ENCODE measurements at regions not wholly inside any gene's neighbourhood (a gene's known extent, or its start where the extent isn't known, plus 50 kb on each side); places are given as distances from the start of the nearest gene placed in this dataset.

GRCh38 chr3:34956511-34956910, 682.8 kb upstream of the ARPP21 start:
- Histone ChIP-seq H3K4me3 (ENCODE audit: low read depth, low read length) (no peak overlapping the region), H3K27me3 (ENCODE audit: control insufficient read depth, insufficient read depth, low read length) (no peaks in the 10 kb centered on the region), H3K36me3 (ENCODE audit: control insufficient read depth, insufficient read depth, low read length) (no peaks in the 10 kb centered on the region)
- DNase-seq (ENCODE audit: low read depth), result no peak
- TF ChIP-seq, protein P1, sequence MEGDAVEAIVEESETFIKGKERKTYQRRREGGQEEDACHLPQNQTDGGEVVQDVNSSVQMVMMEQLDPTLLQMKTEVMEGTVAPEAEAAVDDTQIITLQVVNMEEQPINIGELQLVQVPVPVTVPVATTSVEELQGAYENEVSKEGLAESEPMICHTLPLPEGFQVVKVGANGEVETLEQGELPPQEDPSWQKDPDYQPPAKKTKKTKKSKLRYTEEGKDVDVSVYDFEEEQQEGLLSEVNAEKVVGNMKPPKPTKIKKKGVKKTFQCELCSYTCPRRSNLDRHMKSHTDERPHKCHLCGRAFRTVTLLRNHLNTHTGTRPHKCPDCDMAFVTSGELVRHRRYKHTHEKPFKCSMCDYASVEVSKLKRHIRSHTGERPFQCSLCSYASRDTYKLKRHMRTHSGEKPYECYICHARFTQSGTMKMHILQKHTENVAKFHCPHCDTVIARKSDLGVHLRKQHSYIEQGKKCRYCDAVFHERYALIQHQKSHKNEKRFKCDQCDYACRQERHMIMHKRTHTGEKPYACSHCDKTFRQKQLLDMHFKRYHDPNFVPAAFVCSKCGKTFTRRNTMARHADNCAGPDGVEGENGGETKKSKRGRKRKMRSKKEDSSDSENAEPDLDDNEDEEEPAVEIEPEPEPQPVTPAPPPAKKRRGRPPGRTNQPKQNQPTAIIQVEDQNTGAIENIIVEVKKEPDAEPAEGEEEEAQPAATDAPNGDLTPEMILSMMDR (IDR thresholded peaks at IDR 0.05; ENCODE audit: insufficient read depth, low read depth, low read length), result no peak
- ChIA-PET POLR2A (no interaction called here), CTCF (no interaction called here)

GRCh38 chr3:34957677-34958076, 681.6 kb upstream of the ARPP21 start:
- H3K36me3 ChIP-seq (ENCODE audit: control insufficient read depth, insufficient read depth, low read length), result no peaks in the 10 kb centered on the region
- CTCF ChIA-PET, result no interaction called here
- TF ChIP-seq, protein P1 (IDR thresholded peaks at IDR 0.05; ENCODE audit: insufficient read depth, low read depth, low read length), result no peak
- DNase-seq (ENCODE audit: low read depth), result no peak
- H3K27me3 ChIP-seq (ENCODE audit: control insufficient read depth, insufficient read depth, low read length), result no peaks in the 10 kb centered on the region
- H3K4me3 ChIP-seq (ENCODE audit: low read depth, low read length), result no peak overlapping the region
- POLR2A ChIA-PET, result no interaction called here

GRCh38 chr3:34969513-34969912, 669.8 kb upstream of the ARPP21 start:
- CTCF ChIA-PET, result no interaction called here
- POLR2A ChIA-PET, result no interaction called here
- DNase-seq (ENCODE audit: low read depth), result no peak
- no peak overlapping the region for H3K4me3 ChIP-seq (ENCODE audit: low read depth, low read length)
- H3K36me3 ChIP-seq (ENCODE audit: control insufficient read depth, insufficient read depth, low read length), result no peaks in the 10 kb centered on the region
- no peaks in the 10 kb centered on the region for H3K27me3 ChIP-seq (ENCODE audit: control insufficient read depth, insufficient read depth, low read length)
- TF ChIP-seq, protein P1 (IDR thresholded peaks at IDR 0.05; ENCODE audit: insufficient read depth, low read depth, low read length), result no peak

GRCh38 chr3:34972481-34972880, 666.8 kb upstream of the ARPP21 start:
- Histone ChIP-seq H3K36me3 (ENCODE audit: control insufficient read depth, insufficient read depth, low read length) (no peaks in the 10 kb centered on the region), H3K4me3 (ENCODE audit: low read depth, low read length) (no peak overlapping the region), H3K27me3 (ENCODE audit: control insufficient read depth, insufficient read depth, low read length) (no peaks in the 10 kb centered on the region)
- ChIA-PET POLR2A (no interaction called here), CTCF (interaction anchor here (0.6 to 0.7 kb wide), 2 partner anchors 330 to 375 kb away, joined by 3 read pairs; no protein-coding TSS in a partner anchor)
- TF ChIP-seq, protein P1 (IDR thresholded peaks at IDR 0.05; ENCODE audit: insufficient read depth, low read depth, low read length), result no peak
- no peak for DNase-seq (ENCODE audit: low read depth)

GRCh38 chr3:34973586-34973985, 665.7 kb upstream of the ARPP21 start:
- CTCF ChIA-PET, result no interaction called here
- no peak overlapping the region for H3K4me3 ChIP-seq (ENCODE audit: low read depth, low read length)
- TF ChIP-seq, protein P1 (IDR thresholded peaks at IDR 0.05; ENCODE audit: insufficient read depth, low read depth, low read length), result no peak
- POLR2A ChIA-PET, result no interaction called here
- H3K27me3 ChIP-seq (ENCODE audit: control insufficient read depth, insufficient read depth, low read length), result no peaks in the 10 kb centered on the region
- H3K36me3 ChIP-seq (ENCODE audit: control insufficient read depth, insufficient read depth, low read length), result no peaks in the 10 kb centered on the region
- DNase-seq (ENCODE audit: low read depth), result no peak

Data from BJ (cell line).